GM18505 (cell line): ENCODE measurements at regions not wholly inside any gene's neighbourhood (a gene's known extent, or its start where the extent isn't known, plus 50 kb on each side); places are given as distances from the start of the nearest gene placed in this dataset.

Source experiments
- ATAC-seq: cut with Tn5 transposase; IDR thresholded peaks from one replicate; pipeline ENCODE4 v1.9.1; 2021; ENCODE audit not compliant: unreplicated experiment
- POLR2A ChIP-seq: IDR thresholded peaks from 4 replicates; pipeline ENCODE4 v1.6.1; 2011; ENCODE audit warnings: borderline replicate concordance; ENCODE audit not compliant: insufficient read depth, insufficient read length; ENCODE audit errors: extremely low read depth

- TF ChIP-seq POLR2A: no peak
- ATAC-seq: no peak
These were observed 311.6 kb downstream of the FOXL1 start for GRCh38 chr16:86889974-86890373.

- TF ChIP-seq POLR2A: no peak
- ATAC-seq: no peak
These were observed 312.8 kb downstream of the FOXL1 start for GRCh38 chr16:86891121-86891520.

- no peak for ATAC-seq
- TF ChIP-seq POLR2A: no peak
These were observed 313.3 kb downstream of the FOXL1 start for GRCh38 chr16:86891631-86892030.

GRCh38 chr16:86892509-86892908 lies 314.2 kb downstream of the FOXL1 start:
- no peak for ATAC-seq
- TF ChIP-seq POLR2A: no peak

- no peak for TF ChIP-seq POLR2A
- ATAC-seq: no peak
These were observed 315.2 kb downstream of the FOXL1 start for GRCh38 chr16:86893506-86893905.

- no peak for TF ChIP-seq POLR2A
- no peak for ATAC-seq
These were observed 315.7 kb downstream of the FOXL1 start for GRCh38 chr16:86894029-86894567.

- no peak for ATAC-seq
- no peak for TF ChIP-seq POLR2A
These were observed 316.6 kb downstream of the FOXL1 start for GRCh38 chr16:86894925-86895324.

GRCh38 chr16:86895606-86896005 lies 317.3 kb downstream of the FOXL1 start:
- no peak for ATAC-seq
- no peak for TF ChIP-seq POLR2A

- no peak for TF ChIP-seq POLR2A
- no peak for ATAC-seq
These were observed 318.6 kb downstream of the FOXL1 start for GRCh38 chr16:86896976-86897375.

GRCh38 chr16:86897486-86897885 lies 319.1 kb downstream of the FOXL1 start:
- ATAC-seq: no peak
- no peak for TF ChIP-seq POLR2A

GRCh38 chr16:86898386-86898785 lies 320.0 kb downstream of the FOXL1 start:
- no peak for ATAC-seq
- TF ChIP-seq POLR2A: no peak

- TF ChIP-seq POLR2A: no peak
- ATAC-seq: no peak
These were observed 320.8 kb downstream of the FOXL1 start for GRCh38 chr16:86899151-86899550.

- no peak for TF ChIP-seq POLR2A
- no peak for ATAC-seq
These were observed 321.4 kb downstream of the FOXL1 start for GRCh38 chr16:86899757-86900156.

- no peak for TF ChIP-seq POLR2A
- no peak for ATAC-seq
These were observed 323.1 kb downstream of the FOXL1 start for GRCh38 chr16:86901483-86901882.

GRCh38 chr16:86902656-86903001 lies 324.3 kb downstream of the FOXL1 start:
- ATAC-seq: no peak
- no peak for TF ChIP-seq POLR2A
